B cell (primary cell): ENCODE measurements at regions not wholly inside any gene's neighbourhood (a gene's known extent, or its start where the extent isn't known, plus 50 kb on each side); places are given as distances from the start of the nearest gene placed in this dataset.

Experiments used
- ATAC-seq: fragments of 200-7000 bp; cut with Tn5 transposase; one replicate; pipeline ENCODE4 v1.10.0; 2021; ENCODE audit warnings: low read depth, mild to moderate bottlenecking, moderate number of reproducible peaks, moderate library complexity
- CTCF ChIA-PET: fragments of 350-600 bp; sonication (Branson Sonifier 250); formaldehyde crosslinking; loops from one replicate; lab custom pipeline; 2021; ENCODE audit warnings: antibody characterized with exemption, inconsistent platforms; lab: Charles Lee
- POLR2A ChIA-PET: fragments of 350-600 bp; sonication (Branson Sonifier 250); formaldehyde crosslinking; loops from one replicate; lab custom pipeline; 2021; ENCODE audit warnings: antibody characterized with exemption; lab: Charles Lee
- DNase-seq: peaks from one replicate; pipeline ENCODE4 v3.0.0; 2013
- H2AFZ ChIP-seq: 2 replicates; pipeline ENCODE4 v1.6.1; 2012; ENCODE audit warnings: mild to moderate bottlenecking, low read depth, low read length; ENCODE audit not compliant: insufficient read depth, poor library complexity, severe bottlenecking
- H3K27ac ChIP-seq, 2 donors: 1 replicate in 1 of 2; 2 replicates in 1 of 2; pipeline ENCODE4 v1.5.1; 2012 to 2013; ENCODE audit warnings: low read length in 2 of 2, mild to moderate bottlenecking in 2 of 2, moderate library complexity in 1 of 2
- H3K27me3 ChIP-seq, 4 experiments: fragments of 200-600 bp in 1 of 4; sonication (generic) in 1 of 4; replicated peaks in 1 of 4; 1 replicate in 2 of 4; 2 replicates in 2 of 4; pipeline versions ENCODE4 v1.6.1 to v1.7.0; 2013 to 2016; ENCODE audit warnings: low read length in 3 of 4, mild to moderate bottlenecking in 2 of 4, mixed read lengths in 1 of 4, moderate library complexity in 1 of 4; ENCODE audit not compliant: insufficient read depth in 4 of 4, control insufficient read depth in 3 of 4; ENCODE audit errors: control extremely low read depth in 1 of 4
- H3K36me3 ChIP-seq, 2 experiments: replicated peaks in 1 of 2; 1 replicate in 1 of 2; 2 replicates in 1 of 2; pipeline versions ENCODE4 v1.6.1 to v1.7.1; 2013; ENCODE audit warnings: low read length in 1 of 2; ENCODE audit not compliant: insufficient read depth in 2 of 2, control insufficient read depth in 1 of 2; ENCODE audit errors: control extremely low read depth in 1 of 2, extremely low read depth in 1 of 2
- H3K4me1 ChIP-seq, 2 donors: fragments of 200-600 bp in 1 of 2; sonication (generic) in 1 of 2; 1 replicate in 1 of 2; 2 replicates in 1 of 2; pipeline versions ENCODE4 v1.5.1 to v1.6.1; 2013 to 2017; ENCODE audit warnings: low read length in 2 of 2; ENCODE audit not compliant: control insufficient read depth in 2 of 2, insufficient read depth in 2 of 2
- H3K4me2 ChIP-seq: replicated peaks from 2 replicates; pipeline ENCODE3; 2012; ENCODE audit warnings: mild to moderate bottlenecking, low read depth, low read length; ENCODE audit not compliant: poor library complexity, severe bottlenecking
- H3K4me3 ChIP-seq, 5 experiments: fragments of 200-600 bp in 1 of 5; sonication (generic) in 1 of 5; 1 replicate in 3 of 5; 2 replicates in 2 of 5; pipeline versions ENCODE4 v1.5.1 to v1.7.0; 2011 to 2016; ENCODE audit warnings: low read length in 4 of 5, mild to moderate bottlenecking in 4 of 5, low read depth in 2 of 5, control low read depth in 1 of 5, moderate library complexity in 1 of 5; ENCODE audit not compliant: insufficient read depth in 1 of 5; ENCODE audit errors: control extremely low read depth in 1 of 5, extremely low read depth in 1 of 5
- H3K79me2 ChIP-seq: fragments of 200-600 bp; sonication (generic); one replicate; pipeline ENCODE4 v1.6.0; 2016; ENCODE audit warnings: low read length; ENCODE audit not compliant: control insufficient read depth, insufficient read depth
- H3K9ac ChIP-seq: fragments of 200-600 bp; sonication (generic); 2 replicates; pipeline ENCODE4 v1.6.1; 2017; ENCODE audit warnings: mild to moderate bottlenecking, low read length, moderate library complexity
- H3K9me3 ChIP-seq, 3 donors: one replicate each; pipeline versions ENCODE4 v1.6.1 to v1.7.1; 2013; ENCODE audit warnings: low read length in 2 of 3; ENCODE audit not compliant: control insufficient read depth in 2 of 3, insufficient read depth in 1 of 3; ENCODE audit errors: control extremely low read depth in 1 of 3
- H4K20me1 ChIP-seq: 2 replicates; pipeline ENCODE4 v1.6.0; 2012; ENCODE audit warnings: mild to moderate bottlenecking, low read length; ENCODE audit not compliant: insufficient read depth, control insufficient read depth, poor library complexity, severe bottlenecking
- H3K27ac Mint-ChIP-seq: one replicate; pipeline ENCODE4 v1.8.0; 2021; ENCODE audit warnings: mixed read lengths
- H3K27me3 Mint-ChIP-seq: one replicate; pipeline ENCODE4 v1.8.0; 2021; ENCODE audit warnings: mixed read lengths
- H3K4me1 Mint-ChIP-seq: one replicate; pipeline ENCODE4 v1.8.0; 2021; ENCODE audit warnings: mixed read lengths
- H3K4me3 Mint-ChIP-seq: one replicate; pipeline ENCODE4 v1.8.0; 2021; ENCODE audit warnings: mixed read lengths
- H3K9me3 Mint-ChIP-seq: one replicate; pipeline ENCODE4 v1.8.0; 2022; ENCODE audit warnings: mixed read lengths; ENCODE audit not compliant: insufficient read depth
- CTCF ChIP-seq: fragments of 200-600 bp; IDR thresholded peaks from one replicate; pipeline ENCODE4 v1.8.0; 2022; ENCODE audit warnings: antibody characterized with exemption, mild to moderate bottlenecking
- EZH2 ChIP-seq: IDR thresholded peaks from 2 replicates; pipeline ENCODE4 v1.6.1; 2012; ENCODE audit warnings: borderline replicate concordance, low read depth, mild to moderate bottlenecking, moderate library complexity, low read length; ENCODE audit not compliant: insufficient read depth, poor library complexity, severe bottlenecking
- WGBS: methylation state at CpG from one replicate; pipeline ENCODE4 v1.1.5; 2013; ENCODE audit warnings: missing lambda C conversion rate; ENCODE audit not compliant: insufficient coverage; 5-methylcytosine and 5-hydroxymethylcytosine counted together
- intact Hi-C: fragments of 100-400 bp; cut with micrococcal nuclease; formaldehyde crosslinking; loops from one replicate; pipeline ENCODE4 v1.10.0; 2022

GRCh38 chr5:161115941-161116340 lies 263.9 kb upstream of the ATP10B start:
- ChIA-PET CTCF (no interaction called here), POLR2A (no interaction called here)
- Histone ChIP-seq H3K4me1 (no peaks in the 10 kb centered on the region), H3K27me3 (no peaks in the 10 kb centered on the region), H3K27ac (no peak overlapping the region), H3K36me3 (no peaks in the 10 kb centered on the region), H3K79me2 (no peaks in the 10 kb centered on the region), H2AFZ (no peak overlapping the region), H3K9ac (no peak overlapping the region), H4K20me1 (no peaks in the 10 kb centered on the region), H3K4me3 (no peak overlapping the region), H3K4me2 (no peak overlapping the region), H3K9me3 (no peaks in the 10 kb centered on the region)
- no peak overlapping the region for H3K4me3 Mint-ChIP-seq
- H3K27me3 Mint-ChIP-seq, result no peaks in the 10 kb centered on the region
- no peak for DNase-seq
- H3K9me3 Mint-ChIP-seq, result no peaks in the 10 kb centered on the region
- 100% methylated on average over 2 of the region's 2 CpGs for WGBS
- no peak for TF ChIP-seq EZH2
- no peak for TF ChIP-seq CTCF
- peaks cover 3% of the 10 kb centered on the region for H3K4me1 Mint-ChIP-seq
- intact Hi-C loops, result no loop called here
- H3K27ac Mint-ChIP-seq, result no peak overlapping the region
- no peak for ATAC-seq

GRCh38 chr5:161112371-161112770 lies 260.4 kb upstream of the ATP10B start:
- H3K9ac ChIP-seq, result no peak overlapping the region
- no peak overlapping the region for H2AFZ ChIP-seq
- H3K27ac ChIP-seq, result no peak overlapping the region
- H3K36me3 ChIP-seq, result no peaks in the 10 kb centered on the region
- H3K4me1 ChIP-seq, result no peaks in the 10 kb centered on the region
- ATAC-seq, result no peak
- intact Hi-C loops, result no loop called here
- H3K27ac Mint-ChIP-seq, result no peak overlapping the region
- H3K79me2 ChIP-seq, result no peaks in the 10 kb centered on the region
- no peaks in the 10 kb centered on the region for H3K27me3 Mint-ChIP-seq
- H3K9me3 ChIP-seq, result no peaks in the 10 kb centered on the region
- peaks cover 3% of the 10 kb centered on the region for H3K4me1 Mint-ChIP-seq
- ChIA-PET POLR2A (no interaction called here), CTCF (no interaction called here)
- no peak for TF ChIP-seq CTCF
- no peak for TF ChIP-seq EZH2
- no CpG with 5 or more reads among the region's 1 CpG for WGBS
- H3K4me3 ChIP-seq, result no peak overlapping the region
- no peak overlapping the region for H3K4me3 Mint-ChIP-seq
- no peaks in the 10 kb centered on the region for H3K9me3 Mint-ChIP-seq
- H3K27me3 ChIP-seq, result no peaks in the 10 kb centered on the region
- H4K20me1 ChIP-seq, result no peaks in the 10 kb centered on the region
- no peak overlapping the region for H3K4me2 ChIP-seq
- DNase-seq, result no peak
